ENCODE measurements at regions not wholly inside any gene's neighbourhood (a gene's known extent, or its start where the extent isn't known, plus 50 kb on each side); places are given as distances from the start of the nearest gene placed in this dataset.

GRCh38 chr7:144941127-144941526 lies 105.3 kb upstream of the TPK1 start:
- Histone ChIP-seq H3K9me3 (ENCODE audit: low read length) (no peaks in the 10 kb centered on the region), H3F3A (ENCODE audit: insufficient read depth, low read length) (no peaks in the 10 kb centered on the region), H4K20me1 (ENCODE audit: insufficient read depth, low read length) (no peaks in the 10 kb centered on the region), H3K9ac (ENCODE audit: low read length) (no peak overlapping the region), H3K27ac (ENCODE audit: low read depth, low read length, poor library complexity, severe bottlenecking) (no peak overlapping the region), H3K4me2 (ENCODE audit: low read length) (no peak overlapping the region), H3K4me3 (ENCODE audit: low read depth, low read length, poor library complexity, severe bottlenecking) (no peak overlapping the region), H3K4me1 (ENCODE audit: insufficient read depth, low read length, severe bottlenecking) (no peaks in the 10 kb centered on the region), H3K79me2 (ENCODE audit: insufficient read depth, low read length) (no peaks in the 10 kb centered on the region), H3K27me3 (ENCODE audit: insufficient read depth, low read length) (no peaks in the 10 kb centered on the region), H2AFZ (ENCODE audit: low read length) (no peak overlapping the region), H3K9me2 (ENCODE audit: low read depth, low read length) (no peaks in the 10 kb centered on the region), H3K36me3 (ENCODE audit: insufficient read depth, low read length) (no peaks in the 10 kb centered on the region)
- TF ChIP-seq, protein P1, sequence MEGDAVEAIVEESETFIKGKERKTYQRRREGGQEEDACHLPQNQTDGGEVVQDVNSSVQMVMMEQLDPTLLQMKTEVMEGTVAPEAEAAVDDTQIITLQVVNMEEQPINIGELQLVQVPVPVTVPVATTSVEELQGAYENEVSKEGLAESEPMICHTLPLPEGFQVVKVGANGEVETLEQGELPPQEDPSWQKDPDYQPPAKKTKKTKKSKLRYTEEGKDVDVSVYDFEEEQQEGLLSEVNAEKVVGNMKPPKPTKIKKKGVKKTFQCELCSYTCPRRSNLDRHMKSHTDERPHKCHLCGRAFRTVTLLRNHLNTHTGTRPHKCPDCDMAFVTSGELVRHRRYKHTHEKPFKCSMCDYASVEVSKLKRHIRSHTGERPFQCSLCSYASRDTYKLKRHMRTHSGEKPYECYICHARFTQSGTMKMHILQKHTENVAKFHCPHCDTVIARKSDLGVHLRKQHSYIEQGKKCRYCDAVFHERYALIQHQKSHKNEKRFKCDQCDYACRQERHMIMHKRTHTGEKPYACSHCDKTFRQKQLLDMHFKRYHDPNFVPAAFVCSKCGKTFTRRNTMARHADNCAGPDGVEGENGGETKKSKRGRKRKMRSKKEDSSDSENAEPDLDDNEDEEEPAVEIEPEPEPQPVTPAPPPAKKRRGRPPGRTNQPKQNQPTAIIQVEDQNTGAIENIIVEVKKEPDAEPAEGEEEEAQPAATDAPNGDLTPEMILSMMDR (IDR thresholded peaks at IDR 0.05; ENCODE audit: low read length), result no peak
- TF ChIP-seq EZH2 (IDR thresholded peaks at IDR 0.05; ENCODE audit: borderline replicate concordance, low read length), result no peak

DNA sequence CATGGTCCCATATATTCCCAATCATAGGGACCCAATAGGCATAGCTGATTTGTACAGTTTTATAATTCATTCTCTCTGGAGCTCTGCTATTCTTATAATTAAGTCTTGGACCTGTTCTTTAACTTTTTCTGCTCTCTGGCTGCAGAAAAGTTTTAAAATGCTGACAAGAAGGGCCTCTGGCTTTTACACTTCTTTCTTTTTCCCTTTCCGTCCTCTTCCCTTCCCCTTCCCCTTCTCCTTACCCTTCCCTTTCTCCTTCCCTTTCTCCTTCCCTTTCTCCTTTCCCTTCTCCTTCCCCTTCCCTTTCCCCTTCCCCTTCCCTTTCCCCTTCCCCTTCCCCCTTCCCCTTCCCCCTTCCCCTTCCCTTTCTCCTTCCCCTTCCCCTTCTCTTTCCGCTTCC lies 101.3 kb upstream of the TPK1 start:
- H3K4me1 ChIP-seq (ENCODE audit: insufficient read depth, low read length, severe bottlenecking), result no peaks in the 10 kb centered on the region
- no peak overlapping the region for H3K4me3 ChIP-seq (ENCODE audit: low read depth, low read length, poor library complexity, severe bottlenecking)
- no peaks in the 10 kb centered on the region for H3F3A ChIP-seq (ENCODE audit: insufficient read depth, low read length)
- H3K9me2 ChIP-seq (ENCODE audit: low read depth, low read length), result no peaks in the 10 kb centered on the region
- no peak overlapping the region for H3K4me2 ChIP-seq (ENCODE audit: low read length)
- H2AFZ ChIP-seq (ENCODE audit: low read length), result no peak overlapping the region
- TF ChIP-seq, protein P1 (IDR thresholded peaks at IDR 0.05; ENCODE audit: low read length), result no peak
- TF ChIP-seq EZH2 (IDR thresholded peaks at IDR 0.05; ENCODE audit: borderline replicate concordance, low read length), result no peak
- no peaks in the 10 kb centered on the region for H3K36me3 ChIP-seq (ENCODE audit: insufficient read depth, low read length)
- no peaks in the 10 kb centered on the region for H3K9me3 ChIP-seq (ENCODE audit: low read length)
- no peaks in the 10 kb centered on the region for H3K79me2 ChIP-seq (ENCODE audit: insufficient read depth, low read length)
- H3K27me3 ChIP-seq (ENCODE audit: insufficient read depth, low read length), result no peaks in the 10 kb centered on the region
- H3K27ac ChIP-seq (ENCODE audit: low read depth, low read length, poor library complexity, severe bottlenecking), result no peak overlapping the region
- no peaks in the 10 kb centered on the region for H4K20me1 ChIP-seq (ENCODE audit: insufficient read depth, low read length)
- no peak overlapping the region for H3K9ac ChIP-seq (ENCODE audit: low read length)

DNA sequence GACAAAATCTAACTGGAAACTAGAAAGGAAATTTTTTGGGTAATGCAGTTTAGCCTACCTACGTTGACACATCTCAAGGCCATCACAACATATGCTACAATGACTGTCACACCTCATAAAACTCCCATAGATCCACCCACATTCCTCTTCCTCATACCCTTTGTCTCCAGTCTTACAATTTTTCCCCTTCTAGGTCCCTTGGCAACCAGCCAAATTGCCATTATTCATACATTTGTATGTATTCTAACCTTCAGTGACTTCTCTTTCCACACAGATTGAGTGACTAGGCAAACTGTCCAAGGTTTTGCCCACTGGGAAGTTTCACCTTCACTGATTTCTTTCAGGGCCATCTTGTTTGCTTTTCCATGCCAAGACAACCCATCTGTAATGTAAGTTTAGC lies 100.5 kb upstream of the TPK1 start:
- no peaks in the 10 kb centered on the region for H3K9me3 ChIP-seq (ENCODE audit: low read length)
- TF ChIP-seq EZH2 (IDR thresholded peaks at IDR 0.05; ENCODE audit: borderline replicate concordance, low read length), result no peak
- TF ChIP-seq, protein P1 (IDR thresholded peaks at IDR 0.05; ENCODE audit: low read length), result no peak

More for the DNA sequence above, 100.5 kb upstream of the TPK1 start:
- H4K20me1 ChIP-seq (ENCODE audit: insufficient read depth, low read length), result no peaks in the 10 kb centered on the region
- no peak overlapping the region for H2AFZ ChIP-seq (ENCODE audit: low read length)
- no peaks in the 10 kb centered on the region for H3K36me3 ChIP-seq (ENCODE audit: insufficient read depth, low read length)
- H3K27me3 ChIP-seq (ENCODE audit: insufficient read depth, low read length), result no peaks in the 10 kb centered on the region
- H3K9me2 ChIP-seq (ENCODE audit: low read depth, low read length), result no peaks in the 10 kb centered on the region
- H3K4me2 ChIP-seq (ENCODE audit: low read length), result no peak overlapping the region
- no peak overlapping the region for H3K27ac ChIP-seq (ENCODE audit: low read depth, low read length, poor library complexity, severe bottlenecking)
- no peak overlapping the region for H3K4me3 ChIP-seq (ENCODE audit: low read depth, low read length, poor library complexity, severe bottlenecking)
- no peak overlapping the region for H3K9ac ChIP-seq (ENCODE audit: low read length)
- H3K79me2 ChIP-seq (ENCODE audit: insufficient read depth, low read length), result no peaks in the 10 kb centered on the region
- H3F3A ChIP-seq (ENCODE audit: insufficient read depth, low read length), result no peaks in the 10 kb centered on the region
- H3K4me1 ChIP-seq (ENCODE audit: insufficient read depth, low read length, severe bottlenecking), result no peaks in the 10 kb centered on the region

Measured in OCI-LY1 (cell line).